NB4 (cell line): ENCODE measurements at regions not wholly inside any gene's neighbourhood (a gene's known extent, or its start where the extent isn't known, plus 50 kb on each side); places are given as distances from the start of the nearest gene placed in this dataset.

Source experiments
- DNase-seq: peaks from one replicate; pipeline ENCODE4 v3.0.0; 2010; ENCODE audit warnings: low read depth
- H3K4me3 ChIP-seq: one replicate; pipeline ENCODE4 v1.5.1; 2011; ENCODE audit warnings: mild to moderate bottlenecking, low read depth, low read length, moderate library complexity
- CTCF ChIP-seq: IDR thresholded peaks from one replicate; pipeline ENCODE4 v1.5.1; 2012; ENCODE audit warnings: low read depth, low read length
- MAX ChIP-seq: IDR thresholded peaks from 2 replicates; pipeline ENCODE4 v1.6.1; 2011; ENCODE audit warnings: low read depth, low read length
- MYC ChIP-seq: IDR thresholded peaks from 2 replicates; pipeline ENCODE4 v1.6.1; 2011; ENCODE audit warnings: low read depth, low read length
- POLR2A ChIP-seq: IDR thresholded peaks from 2 replicates; pipeline ENCODE4 v1.6.1; 2011; ENCODE audit warnings: mild to moderate bottlenecking; ENCODE audit not compliant: insufficient read length; ENCODE audit errors: extremely low read depth

DNA sequence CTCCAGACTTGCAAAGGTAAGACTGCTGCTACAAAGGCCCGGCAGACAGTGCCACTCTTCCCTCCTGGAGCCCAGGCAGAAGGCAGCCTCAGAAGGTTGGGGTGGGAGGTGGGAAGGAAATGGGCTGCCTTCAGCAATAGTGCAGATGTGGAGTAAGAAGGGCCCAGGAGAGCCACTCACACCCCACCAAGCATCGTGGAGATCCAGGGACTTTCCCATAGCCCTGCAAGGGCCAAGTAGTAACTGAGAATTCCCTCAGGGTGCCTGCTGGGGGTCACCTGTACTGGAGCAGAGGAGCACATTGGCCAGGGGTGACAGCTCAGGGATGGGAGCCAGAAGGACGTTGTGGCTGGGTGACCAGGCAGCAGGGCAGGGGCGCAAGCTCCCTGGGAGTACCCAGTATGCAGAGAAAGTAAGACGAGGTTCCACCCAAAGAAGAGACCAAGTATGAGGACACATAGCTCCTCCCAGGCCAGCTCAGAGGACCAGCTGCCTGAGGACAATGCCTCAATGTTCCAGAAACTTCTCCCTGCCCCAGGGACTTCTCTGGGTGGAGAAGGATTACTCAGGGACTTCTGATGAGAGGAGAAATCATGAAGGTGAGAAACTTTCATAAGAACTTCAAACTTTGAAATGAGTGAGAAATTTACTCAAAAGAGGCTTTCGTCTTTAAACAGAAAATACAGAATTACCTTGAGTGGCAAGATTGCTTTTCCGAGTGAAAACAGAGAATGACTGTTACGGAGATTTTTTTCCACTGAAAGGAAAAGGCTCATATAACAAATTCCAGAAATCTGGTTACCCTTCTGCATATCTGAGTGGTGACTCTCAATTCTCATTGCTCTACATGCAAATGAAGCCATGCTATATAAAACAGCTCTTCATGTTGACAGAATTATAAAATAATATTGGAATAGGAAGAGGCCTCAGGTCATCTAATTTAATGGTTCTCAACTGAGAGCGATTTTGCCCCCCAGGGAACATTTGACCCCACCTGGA lies 87.9 kb upstream of the TRIO start:
- TF ChIP-seq MYC (no peak), POLR2A (no peak), MAX (no peak), CTCF (no peak)
- DNase-seq = no peak

DNA sequence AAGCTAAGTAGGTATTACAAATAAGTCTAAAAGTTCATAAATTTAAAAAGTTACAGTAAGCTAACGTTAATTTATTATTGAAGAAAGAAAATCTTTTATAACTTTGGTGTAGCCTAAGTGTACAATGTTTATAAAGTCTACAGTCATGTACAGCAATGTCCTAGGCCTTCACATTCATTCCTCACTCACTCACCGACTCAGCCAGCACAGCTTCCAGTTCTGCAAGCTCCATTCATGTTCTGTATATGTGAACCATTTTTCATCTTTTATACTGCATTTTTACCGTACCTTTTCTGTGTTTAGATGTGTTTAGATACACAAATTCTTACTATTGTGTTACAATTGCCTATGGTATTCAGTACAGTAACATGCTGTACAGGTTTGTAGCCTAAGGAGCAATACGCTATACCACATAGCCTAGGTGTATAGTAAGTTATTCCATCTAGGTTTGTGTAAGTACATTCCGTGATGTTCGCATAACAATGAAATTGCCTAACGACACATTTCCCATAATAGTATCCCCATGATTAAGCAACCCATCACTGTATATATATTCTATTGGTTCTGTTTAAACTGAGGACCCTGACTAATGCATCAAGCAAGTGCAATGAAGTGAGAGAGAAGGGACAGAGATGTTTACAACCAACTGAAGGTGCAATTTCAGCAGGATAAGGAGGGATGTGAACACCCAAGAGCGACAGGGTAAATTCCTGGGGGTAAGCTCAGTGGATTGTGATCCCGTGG lies 88.9 kb upstream of the TRIO start:
- no peak for DNase-seq
- H3K4me3 ChIP-seq = no peak overlapping the region
- TF ChIP-seq MAX (no peak), CTCF (no peak), POLR2A (no peak), MYC (no peak)

More for the DNA sequence above, 87.9 kb upstream of the TRIO start:
- no peak overlapping the region for H3K4me3 ChIP-seq

DNA sequence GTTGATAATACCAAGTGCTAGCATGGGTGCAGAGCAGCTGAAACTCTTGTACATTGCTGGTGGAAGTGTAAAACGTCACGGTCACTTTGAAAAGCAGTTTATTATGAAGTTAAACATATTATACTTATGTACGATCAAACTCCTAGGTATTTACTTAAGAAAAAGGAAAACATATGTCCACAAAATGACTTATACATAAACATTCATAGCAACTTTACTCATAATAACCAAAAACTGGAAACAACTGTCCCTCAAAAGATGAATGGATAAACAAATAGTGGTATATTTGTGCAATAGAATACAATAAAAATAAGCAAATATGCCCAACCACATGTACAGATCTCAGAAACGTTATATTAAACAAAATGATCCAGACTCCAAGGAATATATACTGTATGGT lies 92.3 kb upstream of the TRIO start:
- no peak overlapping the region for H3K4me3 ChIP-seq
- TF ChIP-seq CTCF (no peak), POLR2A (no peak), MAX (no peak)
- no peak for DNase-seq

GRCh38 chr5:14048434-14048833 lies 94.7 kb upstream of the TRIO start:
- TF ChIP-seq MAX (no peak), CTCF (no peak), MYC (no peak), POLR2A (no peak)
- no peak for DNase-seq
- H3K4me3 ChIP-seq = no peak overlapping the region

DNA sequence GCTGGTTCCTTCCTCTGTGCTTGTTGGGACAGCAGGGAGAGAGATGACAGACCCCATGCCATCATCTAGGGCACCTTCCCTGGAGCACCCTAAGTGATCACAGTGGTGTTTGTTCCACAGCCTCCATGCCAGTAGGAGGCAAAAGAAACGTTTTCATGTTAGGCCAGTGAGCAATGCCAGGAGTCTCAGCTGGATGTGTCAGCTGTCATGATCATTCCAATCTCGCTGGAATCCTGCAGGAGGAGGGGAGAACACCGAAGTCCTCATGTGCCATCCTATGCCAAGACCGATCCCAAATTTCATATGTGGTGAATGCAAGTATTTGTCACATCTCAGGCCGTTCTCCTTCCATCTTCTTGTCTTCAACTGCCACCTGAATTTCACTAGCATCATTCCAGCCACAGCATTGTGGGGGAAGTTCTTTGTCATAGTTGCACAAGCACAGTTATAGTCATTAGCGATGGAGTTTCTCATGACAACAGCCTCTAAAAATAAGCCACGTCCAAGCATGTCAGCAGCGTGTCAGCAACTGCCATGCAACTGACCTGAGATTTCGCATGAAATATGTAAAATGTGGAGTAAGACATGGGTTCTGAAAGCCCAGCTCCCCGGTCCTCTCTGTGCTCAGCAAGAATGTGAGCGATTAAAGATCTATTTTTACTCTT lies 97.2 kb upstream of the DNAH5 start:
- DNase-seq = peak; percentile 22
- H3K4me3 ChIP-seq = no peak overlapping the region
- TF ChIP-seq MYC (no peak), CTCF (no peak), POLR2A (no peak), MAX (no peak)
